GM12878 (cell line): ENCODE measurements at regions not wholly inside any gene's neighbourhood (a gene's known extent, or its start where the extent isn't known, plus 50 kb on each side); places are given as distances from the start of the nearest gene placed in this dataset.

Source experiments
- CTCF ChIP-seq, 3 experiments: IDR thresholded peaks in 2 of 3; conservative IDR thresholded peaks in 1 of 3; 2 replicates each; pipeline ENCODE4 v1.5.1; 2011; ENCODE audit warnings: low read depth in 3 of 3, low read length in 3 of 3, mild to moderate bottlenecking in 3 of 3, control low read depth in 2 of 3, moderate library complexity in 2 of 3, inconsistent platforms in 1 of 3, mixed read lengths in 1 of 3; ENCODE audit not compliant: control insufficient read depth in 2 of 3, insufficient read depth in 1 of 3; ENCODE audit errors: extremely low read depth in 1 of 3
- EP300 ChIP-seq, 2 experiments: fragments of 150-350 bp in 1 of 2; IDR thresholded peaks; 2 replicates each; pipeline ENCODE4 v1.6.1; 2011 to 2012; ENCODE audit warnings: low read depth in 2 of 2, low read length in 2 of 2, borderline replicate concordance in 1 of 2, improper control_type of control experiment in 1 of 2, inconsistent platforms in 1 of 2; ENCODE audit not compliant: control insufficient read depth in 1 of 2
- FOXM1 ChIP-seq: IDR thresholded peaks from 2 replicates; pipeline ENCODE4 v1.6.1; 2012; ENCODE audit warnings: low read depth, mild to moderate bottlenecking, inconsistent platforms, low read length, moderate library complexity
- MEF2A ChIP-seq: IDR thresholded peaks from 2 replicates; pipeline ENCODE4 v1.6.1; 2011; ENCODE audit warnings: low read depth, mild to moderate bottlenecking, low read length, moderate library complexity; ENCODE audit not compliant: insufficient read depth
- POLR2A ChIP-seq: IDR thresholded peaks from 2 replicates; pipeline ENCODE4 v1.6.1; 2011; ENCODE audit warnings: low read depth, mild to moderate bottlenecking, low read length
- RAD21 ChIP-seq: IDR thresholded peaks from 2 replicates; pipeline ENCODE4 v1.6.1; 2011; ENCODE audit warnings: mild to moderate bottlenecking, low read depth, low read length, moderate library complexity; ENCODE audit not compliant: insufficient read depth
- YBX1 ChIP-seq: fragments of 450-650 bp; IDR thresholded peaks from 2 replicates; pipeline ENCODE4 v1.6.1; 2016; ENCODE audit warnings: antibody characterized with exemption
- YY1 ChIP-seq: IDR thresholded peaks from 2 replicates; pipeline ENCODE4 v1.6.1; 2011; ENCODE audit warnings: low read depth, mild to moderate bottlenecking, low read length
- ZNF24 ChIP-seq: fragments of 450-650 bp; IDR thresholded peaks from 2 replicates; pipeline ENCODE4 v1.6.1; 2017; ENCODE audit warnings: antibody characterized with exemption, mild to moderate bottlenecking

- no peak for TF ChIP-seq EP300 (IDR thresholded peaks at IDR 0.05; ENCODE audit: borderline replicate concordance in 1 of 2, control insufficient read depth in 1 of 2, low read depth in 2 of 2, low read length in 2 of 2)
- no peak for TF ChIP-seq MEF2A
- TF ChIP-seq ZNF24: no peak
- TF ChIP-seq YBX1: no peak
- TF ChIP-seq RAD21: no peak
- no peak for TF ChIP-seq YY1
- no peak for TF ChIP-seq CTCF (IDR thresholded peaks at IDR 0.05 in 2 of 3, conservative IDR thresholded peaks at IDR 0.05 in 1 of 3; ENCODE audit: control insufficient read depth in 2 of 3, extremely low read depth in 1 of 3, insufficient read depth in 1 of 3, low read depth in 3 of 3, low read length in 3 of 3)
- no peak for TF ChIP-seq POLR2A
- TF ChIP-seq FOXM1: no peak
These were observed 755.7 kb upstream of the GRM7 start for GRCh38 chr3:6105187-6105586.
